OCI-LY7 (cell line): ENCODE measurements at regions not wholly inside any gene's neighbourhood (a gene's known extent, or its start where the extent isn't known, plus 50 kb on each side); places are given as distances from the start of the nearest gene placed in this dataset.

Experiments
- BruUV-seq: library from RNA; stranded (reverse); fragments of 400-500 nt; replicated peaks from 2 replicates; lab custom pipeline; 2021; lab: Mats Ljungman, UMichigan
- CTCF ChIA-PET: fragments of 300-600 bp; sonication (Branson Sonifier 250); formaldehyde crosslinking; loops from one replicate; lab custom pipeline; 2022; ENCODE audit warnings: antibody characterized with exemption; ENCODE audit not compliant: unreplicated experiment; lab: Charles Lee
- POLR2A ChIA-PET: fragments of 300-600 bp; sonication (Branson Sonifier 250); formaldehyde crosslinking; loops from one replicate; lab custom pipeline; 2022; ENCODE audit warnings: antibody characterized with exemption; lab: Charles Lee
- DNase-seq: peaks from one replicate; pipeline ENCODE4 v3.0.0-alpha.2; 2015; ENCODE audit warnings: low spot score
- H2AFZ ChIP-seq: fragments of 200-600 bp; sonication (generic), shearing (Covaris generic); 2 replicates; pipeline ENCODE4 v1.6.1; 2014; ENCODE audit warnings: mild to moderate bottlenecking, antibody characterized with exemption, low read length, moderate library complexity
- H3K27ac ChIP-seq: fragments of 200-600 bp; sonication (generic); 2 replicates; pipeline ENCODE4 v1.5.1; 2014; ENCODE audit warnings: mixed run types, low read depth, mild to moderate bottlenecking, moderate library complexity, low read length, inconsistent platforms; ENCODE audit not compliant: poor library complexity, severe bottlenecking
- H3K36me3 ChIP-seq: fragments of 200-600 bp; sonication (generic); 2 replicates; pipeline ENCODE4 v1.6.1; 2014; ENCODE audit warnings: mild to moderate bottlenecking, antibody characterized with exemption, low read length, moderate library complexity, mixed read lengths; ENCODE audit not compliant: insufficient read depth
- H3K4me1 ChIP-seq: fragments of 200-600 bp; sonication (generic); 2 replicates; pipeline ENCODE4 v1.5.1; 2014; ENCODE audit warnings: mild to moderate bottlenecking, low read length; ENCODE audit not compliant: insufficient read depth, poor library complexity, severe bottlenecking
- H3K4me2 ChIP-seq: fragments of 200-600 bp; sonication (generic); 2 replicates; pipeline ENCODE4 v1.6.1; 2014; ENCODE audit warnings: mild to moderate bottlenecking, low read length
- H3K4me3 ChIP-seq: fragments of 200-600 bp; sonication (generic); 2 replicates; pipeline ENCODE4 v1.5.1; 2014; ENCODE audit warnings: mild to moderate bottlenecking, low read depth, low read length; ENCODE audit not compliant: poor library complexity, severe bottlenecking
- H3K79me2 ChIP-seq: fragments of 200-600 bp; sonication (generic); 2 replicates; pipeline ENCODE4 v1.6.1; 2016; ENCODE audit warnings: low read depth, mild to moderate bottlenecking, low read length, moderate library complexity, mixed read lengths; ENCODE audit not compliant: insufficient read depth
- H3K9me2 ChIP-seq: fragments of 200-600 bp; sonication (generic); 2 replicates; pipeline ENCODE4 v1.6.1; 2016; ENCODE audit warnings: mild to moderate bottlenecking, low read length, mixed read lengths; ENCODE audit not compliant: insufficient read depth
- H3K9me3 ChIP-seq: fragments of 200-600 bp; sonication (generic); 2 replicates; pipeline ENCODE4 v1.6.1; 2014; ENCODE audit warnings: mild to moderate bottlenecking, mixed run types, low read length, mixed read lengths
- H4K20me1 ChIP-seq: fragments of 200-600 bp; sonication (generic); 2 replicates; pipeline ENCODE4 v1.6.1; 2014; ENCODE audit warnings: mild to moderate bottlenecking, antibody characterized with exemption, low read length, moderate library complexity, mixed read lengths; ENCODE audit not compliant: insufficient read depth
- CTCF ChIP-seq: fragments of 200-600 bp; sonication (generic); conservative IDR thresholded peaks from 2 replicates; pipeline ENCODE4 v1.5.1; 2014; ENCODE audit warnings: mild to moderate bottlenecking, antibody characterized with exemption, low read length, moderate library complexity, mixed read lengths
- EZH2phosphoT487 ChIP-seq: fragments of 200-600 bp; sonication (generic); IDR thresholded peaks from 2 replicates; pipeline ENCODE4 v1.6.1; 2018; ENCODE audit warnings: low read depth, borderline replicate concordance, mild to moderate bottlenecking, mixed run types, antibody characterized with exemption, low read length, moderate library complexity, mixed read lengths
- intact Hi-C: fragments of 100-400 bp; cut with micrococcal nuclease; formaldehyde crosslinking; loops from one replicate; pipeline ENCODE4 v1.10.0; 2022; ENCODE audit not compliant: unreplicated experiment

- Histone ChIP-seq H3K9me3 (no peaks in the 10 kb centered on the region), H2AFZ (no peak overlapping the region), H3K9me2 (no peaks in the 10 kb centered on the region), H4K20me1 (no peaks in the 10 kb centered on the region), H3K27ac (no peak overlapping the region), H3K4me2 (no peak overlapping the region), H3K4me3 (no peak overlapping the region), H3K79me2 (no peaks in the 10 kb centered on the region), H3K4me1 (no peaks in the 10 kb centered on the region), H3K36me3 (no peaks in the 10 kb centered on the region)
- ChIA-PET POLR2A (interaction anchor here (0.6 kb wide), 1 partner anchor 16 kb away, joined by 3 read pairs; no protein-coding TSS in a partner anchor), CTCF (no interaction called here)
- no peak for TF ChIP-seq EZH2phosphoT487
- TF ChIP-seq CTCF: no peak
- no peak for DNase-seq
- no TSS peak for BruUV-seq
- intact Hi-C loops: no loop called here
Measured at GRCh38 chr2:238966072-238966937, 118.4 kb downstream of the TWIST2 start.

- no peaks in the 10 kb centered on the region for H3K4me1 ChIP-seq
- CTCF ChIA-PET: no interaction called here
- H3K79me2 ChIP-seq: no peaks in the 10 kb centered on the region
- H4K20me1 ChIP-seq: no peaks in the 10 kb centered on the region
- DNase-seq: no peak
- no peak overlapping the region for H2AFZ ChIP-seq
- no peak for TF ChIP-seq CTCF
- TF ChIP-seq EZH2phosphoT487: no peak
- H3K9me3 ChIP-seq: no peaks in the 10 kb centered on the region
- POLR2A ChIA-PET: no interaction called here
- H3K4me2 ChIP-seq: no peak overlapping the region
- no peaks in the 10 kb centered on the region for H3K9me2 ChIP-seq
- no TSS peak for BruUV-seq
- intact Hi-C loops: no loop called here
- H3K4me3 ChIP-seq: no peak overlapping the region
- H3K36me3 ChIP-seq: no peaks in the 10 kb centered on the region
- no peak overlapping the region for H3K27ac ChIP-seq
Measured at GRCh38 chr2:238967031-238967977, 119.4 kb downstream of the TWIST2 start.
